ENCODE measurements at regions not wholly inside any gene's neighbourhood (a gene's known extent, or its start where the extent isn't known, plus 50 kb on each side); places are given as distances from the start of the nearest gene placed in this dataset.

GRCh38 chr2:105490204-105490603 is 91.4 kb upstream of the FHL2 start:
- CTCF ChIA-PET, result no interaction called here
- intact Hi-C loops (cut with micrococcal nuclease; ENCODE audit: unreplicated experiment), result no loop called here
- BruUV-seq (replicated peaks), result no TSS peak
- TF ChIP-seq CTCF (conservative IDR thresholded peaks at IDR 0.05; ENCODE audit: low read depth, low read length) (no peak), EZH2 (IDR thresholded peaks at IDR 0.05; ENCODE audit: borderline replicate concordance, low read depth, low read length, poor library complexity, severe bottlenecking) (no peak)
- Histone ChIP-seq H3K27ac (ENCODE audit: low read depth, low read length, poor library complexity, severe bottlenecking) (no peak overlapping the region), H3K4me1 (ENCODE audit: insufficient read depth, low read length, poor library complexity, severe bottlenecking) (no peaks in the 10 kb centered on the region), H3K4me3 (ENCODE audit: low read depth, low read length, poor library complexity, severe bottlenecking) (no peak overlapping the region), H3K36me3 (ENCODE audit: insufficient read depth, low read length, poor library complexity, severe bottlenecking) (no peaks in the 10 kb centered on the region), H3K9me3 (ENCODE audit: low read depth, low read length, poor library complexity, severe bottlenecking) (no peaks in the 10 kb centered on the region), H3K27me3 (replicated peaks; ENCODE audit: insufficient read depth, low read depth, low read length, poor library complexity) (no peaks in the 10 kb centered on the region)
- POLR2A ChIA-PET (ENCODE audit: low non-redundant PET), result no interaction called here
- no peak for DNase-seq (ENCODE audit: low spot score)

GRCh38 chr2:105489168-105489878 is 90.5 kb upstream of the FHL2 start:
- no peak for TF ChIP-seq CTCF (conservative IDR thresholded peaks at IDR 0.05; ENCODE audit: low read depth, low read length)
- TF ChIP-seq EZH2 (IDR thresholded peaks at IDR 0.05; ENCODE audit: borderline replicate concordance, low read depth, low read length, poor library complexity, severe bottlenecking), result no peak
- no peaks in the 10 kb centered on the region for H3K4me1 ChIP-seq (ENCODE audit: insufficient read depth, low read length, poor library complexity, severe bottlenecking)
- peak; percentile 22 for DNase-seq (ENCODE audit: low spot score)
- no TSS peak for BruUV-seq (replicated peaks)
- H3K27me3 ChIP-seq (replicated peaks; ENCODE audit: insufficient read depth, low read depth, low read length, poor library complexity), result no peaks in the 10 kb centered on the region
- H3K27ac ChIP-seq (ENCODE audit: low read depth, low read length, poor library complexity, severe bottlenecking), result no peak overlapping the region
- POLR2A ChIA-PET (ENCODE audit: low non-redundant PET), result no interaction called here
- H3K4me3 ChIP-seq (ENCODE audit: low read depth, low read length, poor library complexity, severe bottlenecking), result no peak overlapping the region
- intact Hi-C loops (cut with micrococcal nuclease; ENCODE audit: unreplicated experiment), result no loop called here
- CTCF ChIA-PET, result no interaction called here
- no peaks in the 10 kb centered on the region for H3K9me3 ChIP-seq (ENCODE audit: low read depth, low read length, poor library complexity, severe bottlenecking)
- H3K36me3 ChIP-seq (ENCODE audit: insufficient read depth, low read length, poor library complexity, severe bottlenecking), result no peaks in the 10 kb centered on the region

- Histone ChIP-seq H3K27me3 (replicated peaks; ENCODE audit: insufficient read depth, low read depth, low read length, poor library complexity) (no peaks in the 10 kb centered on the region), H3K36me3 (ENCODE audit: insufficient read depth, low read length, poor library complexity, severe bottlenecking) (no peaks in the 10 kb centered on the region), H3K9me3 (ENCODE audit: low read depth, low read length, poor library complexity, severe bottlenecking) (no peaks in the 10 kb centered on the region), H3K4me3 (ENCODE audit: low read depth, low read length, poor library complexity, severe bottlenecking) (no peak overlapping the region), H3K27ac (ENCODE audit: low read depth, low read length, poor library complexity, severe bottlenecking) (no peak overlapping the region), H3K4me1 (ENCODE audit: insufficient read depth, low read length, poor library complexity, severe bottlenecking) (no peaks in the 10 kb centered on the region)
- ChIA-PET POLR2A (ENCODE audit: low non-redundant PET) (no interaction called here), CTCF (no interaction called here)
- intact Hi-C loops (cut with micrococcal nuclease; ENCODE audit: unreplicated experiment), result no loop called here
- TF ChIP-seq CTCF (conservative IDR thresholded peaks at IDR 0.05; ENCODE audit: low read depth, low read length), result no peak
- no peak for TF ChIP-seq EZH2 (IDR thresholded peaks at IDR 0.05; ENCODE audit: borderline replicate concordance, low read depth, low read length, poor library complexity, severe bottlenecking)
- no TSS peak for BruUV-seq (replicated peaks)
- no peak for DNase-seq (ENCODE audit: low spot score)
Observed at GRCh38 chr2:105488285-105488684, 89.4 kb upstream of the FHL2 start.
